ENCODE measurements at regions not wholly inside any gene's neighbourhood (a gene's known extent, or its start where the extent isn't known, plus 50 kb on each side); places are given as distances from the start of the nearest gene placed in this dataset.

DNA sequence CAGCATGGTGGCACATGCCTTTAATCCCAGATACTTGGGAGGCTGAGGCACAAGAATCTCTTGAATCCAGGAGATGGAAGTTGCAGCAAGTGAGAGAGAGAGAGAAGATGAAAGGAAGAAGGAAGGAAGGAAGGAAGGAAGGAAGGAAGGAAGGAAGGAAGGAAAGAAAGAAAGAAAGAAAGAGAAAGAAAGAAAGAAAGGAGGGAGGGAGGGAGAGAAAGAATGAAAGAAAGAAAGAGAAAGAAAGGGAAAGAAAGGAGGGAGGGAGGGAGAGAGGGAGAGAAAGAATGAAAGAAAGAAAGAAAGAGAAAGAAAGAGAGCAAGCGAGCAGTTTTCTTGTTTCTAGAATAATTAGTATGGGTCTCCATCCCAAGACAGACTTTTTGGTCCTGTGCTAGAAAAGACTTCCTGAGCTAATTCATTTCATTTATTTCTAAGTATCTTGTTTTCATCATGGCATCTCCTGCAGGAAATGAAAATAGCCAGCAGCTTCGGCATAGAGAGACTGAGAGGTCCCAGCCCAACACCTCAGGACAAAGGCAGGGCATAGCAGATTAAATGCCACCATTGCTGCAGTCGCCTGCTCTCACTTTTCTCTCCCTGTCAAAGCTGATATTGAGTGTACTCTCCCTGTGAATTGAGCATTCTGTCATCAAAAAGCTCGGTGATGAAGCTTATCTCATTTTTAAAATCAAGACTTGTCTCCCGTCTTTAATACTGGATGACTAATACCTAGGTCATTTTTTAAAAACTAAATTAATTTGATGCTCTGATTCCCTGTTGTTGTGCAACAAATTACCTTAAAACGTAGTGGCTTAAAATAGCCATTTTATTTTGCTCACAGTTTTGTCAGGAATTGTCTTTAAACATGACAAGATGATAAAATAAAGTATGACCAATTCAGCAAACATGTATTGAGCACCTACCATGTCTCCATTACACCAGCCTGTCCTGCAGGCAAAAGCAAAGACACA is 91.8 kb upstream of the ADRA1B start:
- TF ChIP-seq POLR2AphosphoS5 (IDR thresholded peaks at IDR 0.05) = no peak
- no peak for TF ChIP-seq CTCF (IDR thresholded peaks at IDR 0.05)
- TF ChIP-seq POLR2A (IDR thresholded peaks at IDR 0.05) = no peak

All from breast epithelium (tissue), 3 donors.